Esophagus muscularis mucosa (tissue), 4 donors: ENCODE measurements at regions not wholly inside any gene's neighbourhood (a gene's known extent, or its start where the extent isn't known, plus 50 kb on each side); places are given as distances from the start of the nearest gene placed in this dataset.

Experiments
- CTCF ChIP-seq, 3 experiments: fragments of 200-600 bp in 2 of 3; fragments of 450-650 bp in 1 of 3; sonication (generic) in 2 of 3; IDR thresholded peaks; one replicate each; pipeline ENCODE4 v1.5.1; 2017 to 2019; ENCODE audit warnings: antibody characterized with exemption in 3 of 3, mild to moderate bottlenecking in 2 of 3, moderate library complexity in 1 of 3
- EP300 ChIP-seq: sonication (generic); formaldehyde crosslinking; IDR thresholded peaks from one replicate; pipeline ENCODE4 v1.6.1; 2017; ENCODE audit warnings: antibody characterized with exemption
- POLR2A ChIP-seq: fragments of 450-650 bp; IDR thresholded peaks from one replicate; pipeline ENCODE4 v1.6.1; 2017; ENCODE audit warnings: antibody characterized with exemption, moderate library complexity, mild to moderate bottlenecking, low read depth
- POLR2AphosphoS5 ChIP-seq, 2 donors: sonication (generic); formaldehyde crosslinking; IDR thresholded peaks; one replicate each; pipeline ENCODE4 v1.6.1; 2017; ENCODE audit warnings: antibody characterized with exemption in 2 of 2

GRCh38 chr11:19391026-19391425, 150.3 kb upstream of the E2F8 start:
- TF ChIP-seq POLR2AphosphoS5 (IDR thresholded peaks at IDR 0.05) (no peak), CTCF (IDR thresholded peaks at IDR 0.05) (no peak), POLR2A (no peak), EP300 (no peak)
